22Rv1 (cell line): ENCODE measurements at regions not wholly inside any gene's neighbourhood (a gene's known extent, or its start where the extent isn't known, plus 50 kb on each side); places are given as distances from the start of the nearest gene placed in this dataset.

Experiments
- H3K27ac ChIP-seq: fragments of 450-650 bp; 2 replicates; pipeline ENCODE4 v1.5.1; 2017
- ZFX ChIP-seq: fragments of 450-650 bp; IDR thresholded peaks from 2 replicates; pipeline ENCODE4 v1.6.1; 2017; ENCODE audit warnings: antibody characterized with exemption, borderline replicate concordance
- TF ChIP-seq, protein P1 (sequence below): fragments of 450-650 bp; IDR thresholded peaks from 2 replicates; pipeline ENCODE4 v1.5.1; 2017; ENCODE audit warnings: mild to moderate bottlenecking

DNA sequence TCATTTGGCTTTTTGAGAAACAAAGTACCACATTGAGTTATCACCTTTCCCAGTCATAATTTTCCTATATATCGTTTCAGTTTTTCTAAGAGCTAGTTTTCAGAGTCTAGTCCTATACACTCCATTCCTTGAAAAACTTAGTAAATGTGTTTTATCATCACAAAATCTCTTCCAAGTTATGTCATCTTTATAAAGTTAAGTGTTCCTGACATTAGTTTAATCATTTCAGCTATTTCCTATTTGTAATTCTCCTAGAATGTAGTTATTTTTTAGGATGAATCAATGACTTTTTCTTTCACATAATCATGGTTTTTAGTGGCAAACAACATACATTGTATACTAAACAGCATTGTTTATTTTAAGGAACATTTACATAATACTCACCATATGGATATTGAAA, 191.7 kb upstream of the BET1 start:
- TF ChIP-seq, protein P1, sequence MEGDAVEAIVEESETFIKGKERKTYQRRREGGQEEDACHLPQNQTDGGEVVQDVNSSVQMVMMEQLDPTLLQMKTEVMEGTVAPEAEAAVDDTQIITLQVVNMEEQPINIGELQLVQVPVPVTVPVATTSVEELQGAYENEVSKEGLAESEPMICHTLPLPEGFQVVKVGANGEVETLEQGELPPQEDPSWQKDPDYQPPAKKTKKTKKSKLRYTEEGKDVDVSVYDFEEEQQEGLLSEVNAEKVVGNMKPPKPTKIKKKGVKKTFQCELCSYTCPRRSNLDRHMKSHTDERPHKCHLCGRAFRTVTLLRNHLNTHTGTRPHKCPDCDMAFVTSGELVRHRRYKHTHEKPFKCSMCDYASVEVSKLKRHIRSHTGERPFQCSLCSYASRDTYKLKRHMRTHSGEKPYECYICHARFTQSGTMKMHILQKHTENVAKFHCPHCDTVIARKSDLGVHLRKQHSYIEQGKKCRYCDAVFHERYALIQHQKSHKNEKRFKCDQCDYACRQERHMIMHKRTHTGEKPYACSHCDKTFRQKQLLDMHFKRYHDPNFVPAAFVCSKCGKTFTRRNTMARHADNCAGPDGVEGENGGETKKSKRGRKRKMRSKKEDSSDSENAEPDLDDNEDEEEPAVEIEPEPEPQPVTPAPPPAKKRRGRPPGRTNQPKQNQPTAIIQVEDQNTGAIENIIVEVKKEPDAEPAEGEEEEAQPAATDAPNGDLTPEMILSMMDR: no peak
- no peak for TF ChIP-seq ZFX
- no peak overlapping the region for H3K27ac ChIP-seq

DNA sequence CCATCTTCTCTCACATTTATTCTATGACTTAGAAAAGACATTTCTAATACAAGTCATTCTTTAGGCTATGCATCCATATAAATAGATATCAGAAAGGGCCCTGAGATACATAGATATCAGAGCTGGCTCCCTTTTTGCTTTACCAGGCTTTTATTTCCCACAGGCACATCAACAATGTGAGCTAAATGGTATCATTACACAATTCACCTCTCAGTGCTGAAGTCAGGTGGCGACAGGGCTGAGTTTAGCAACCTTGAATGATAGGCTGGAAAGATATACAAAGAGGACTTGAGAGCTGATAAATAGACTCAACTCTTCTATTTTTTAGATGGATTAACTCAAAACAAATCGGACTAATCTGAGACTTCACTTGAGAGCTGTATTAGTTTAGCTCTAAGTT, 189.2 kb upstream of the COL1A2 start:
- H3K27ac ChIP-seq: no peak overlapping the region
- TF ChIP-seq, protein P1: no peak

DNA sequence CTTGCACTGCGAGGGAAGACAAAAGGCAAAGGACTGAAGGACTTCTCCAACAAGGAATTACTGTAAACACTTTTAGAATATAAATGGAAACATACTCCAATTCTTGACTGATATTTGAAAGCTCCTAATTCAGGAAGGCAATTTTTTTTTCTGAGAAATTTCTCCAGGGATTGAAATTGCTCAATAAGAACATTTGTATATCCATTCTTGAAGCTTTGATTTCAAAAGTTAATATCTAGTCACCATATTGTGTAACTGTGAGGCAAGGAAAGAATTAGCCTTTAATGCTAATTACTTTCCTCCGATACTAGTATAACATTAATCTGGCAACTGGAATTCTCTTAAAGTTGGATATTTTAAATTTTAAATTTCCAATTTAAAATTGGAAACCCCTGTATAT, 188.4 kb upstream of the COL1A2 start:
- H3K27ac ChIP-seq: no peak overlapping the region
- TF ChIP-seq ZFX: no peak
- TF ChIP-seq, protein P1: no peak

DNA sequence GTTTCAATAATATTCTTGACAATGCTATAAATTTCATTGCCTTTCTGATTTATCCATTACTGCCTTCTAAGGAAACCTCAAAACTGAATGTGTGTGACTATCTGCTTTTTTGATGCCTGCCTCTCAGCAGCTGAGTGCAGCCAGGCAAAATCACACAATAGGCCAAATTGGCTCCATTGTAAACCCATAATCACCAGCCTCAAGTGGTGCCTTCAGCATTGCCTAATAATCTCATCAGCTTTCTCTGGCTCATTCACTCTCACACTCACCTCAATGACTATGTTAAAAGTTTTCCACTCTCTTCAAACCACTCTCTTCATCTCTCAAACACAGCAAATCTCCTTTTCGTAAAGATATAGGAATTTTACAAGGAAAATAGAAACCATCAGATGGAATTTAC, 182.5 kb upstream of the COL1A2 start:
- no peak for TF ChIP-seq ZFX
- TF ChIP-seq, protein P1: no peak
- no peak overlapping the region for H3K27ac ChIP-seq

DNA sequence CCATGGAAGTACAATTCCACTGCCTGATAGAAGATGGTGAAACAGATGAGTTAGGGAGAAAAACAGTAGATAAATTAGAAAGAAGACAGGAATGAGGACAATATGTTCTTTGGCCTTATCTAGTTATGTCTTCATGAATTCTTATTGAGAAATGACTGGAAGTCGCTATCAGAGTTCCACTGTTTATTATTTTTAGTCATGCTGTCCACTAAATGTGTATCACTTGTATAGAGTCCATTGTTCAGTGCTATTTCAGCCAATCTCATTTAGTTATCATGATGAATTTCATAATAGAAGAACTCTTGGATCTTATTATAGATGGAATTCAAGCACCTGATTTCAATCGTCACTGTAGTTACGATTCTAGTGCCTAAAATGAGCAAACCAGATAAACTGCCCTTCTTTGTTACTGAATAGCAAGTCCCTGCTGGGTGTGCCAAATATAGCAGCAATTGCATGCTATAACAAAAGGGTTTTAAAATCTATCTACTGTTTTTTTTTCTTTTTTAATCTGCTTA, 177.7 kb upstream of the COL1A2 start:
- no peak for TF ChIP-seq ZFX
- TF ChIP-seq, protein P1: no peak
- no peak overlapping the region for H3K27ac ChIP-seq

DNA sequence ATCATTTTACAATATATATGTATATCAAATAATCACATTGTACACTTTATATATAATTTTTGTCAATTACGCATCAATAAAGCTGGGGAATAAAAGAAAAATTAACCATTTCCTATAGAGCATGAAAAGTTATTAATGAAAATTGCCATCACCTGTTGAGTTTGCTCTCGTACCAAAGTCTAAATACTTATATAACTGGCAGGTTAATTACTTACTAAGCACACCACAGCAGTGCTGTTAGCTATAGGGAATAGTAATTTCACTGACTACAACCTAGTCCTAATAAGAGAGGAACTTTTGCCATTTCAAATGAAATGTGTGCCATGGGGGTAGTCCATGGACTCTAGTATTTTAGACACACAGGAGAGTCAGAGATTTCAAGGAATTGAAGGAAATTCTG, 176.9 kb upstream of the COL1A2 start:
- H3K27ac ChIP-seq: no peak overlapping the region
- TF ChIP-seq ZFX: no peak
- TF ChIP-seq, protein P1: no peak

DNA sequence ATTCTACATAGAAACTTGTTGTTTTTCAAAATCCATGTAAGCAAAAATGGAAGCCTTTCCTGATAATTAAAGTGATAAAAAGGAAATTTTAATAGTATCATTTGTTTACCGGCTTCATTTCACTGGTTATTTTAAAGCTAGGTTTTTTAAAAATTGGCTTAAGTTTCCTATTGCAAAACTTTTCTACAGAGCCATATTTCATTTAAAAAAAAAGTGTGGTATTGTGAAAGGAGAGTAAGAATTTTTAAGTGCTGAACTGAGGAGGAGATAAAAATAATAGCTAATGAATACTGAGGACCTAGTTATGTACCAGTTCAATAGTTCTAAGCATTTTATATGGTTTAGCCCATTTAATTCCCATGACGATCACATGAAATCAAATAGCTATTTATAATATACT, 172.2 kb upstream of the COL1A2 start:
- TF ChIP-seq, protein P1: no peak
- TF ChIP-seq ZFX: no peak

More for the DNA sequence above, 172.2 kb upstream of the COL1A2 start:
- H3K27ac ChIP-seq: no peak overlapping the region
